K562 (cell line): ENCODE measurements at regions not wholly inside any gene's neighbourhood (a gene's known extent, or its start where the extent isn't known, plus 50 kb on each side); places are given as distances from the start of the nearest gene placed in this dataset.

Experiments used
- ATAC-seq: fragments of 200-7000 bp; cut with Tn5 transposase; 3 replicates; pipeline ENCODE4 v1.9.1; 2020; ENCODE audit warnings: moderate library complexity
- BruUV-seq: library from RNA; stranded (reverse); fragments of 400-500 nt; replicated peaks from 2 replicates; lab custom pipeline; 2021; lab: Mats Ljungman, UMichigan
- CTCF ChIA-PET: fragments of 300-600 bp; formaldehyde crosslinking; extraction: SDS; loops from one replicate; lab custom pipeline; 2021; ENCODE audit warnings: low intra/inter-chr PET ratio; lab: Yijun Ruan, JAX
- POLR2A ChIA-PET: fragments of 300-600, 350-650 bp; sonication (Branson Sonifier 250); formaldehyde crosslinking; extraction: SDS; loops from one replicate; lab custom pipeline; 2021; ENCODE audit warnings: antibody characterized with exemption, inconsistent platforms; lab: Yijun Ruan, JAX
- DNase-seq, 4 experiments: peaks; one replicate each; pipeline versions ENCODE4 v3.0.0 to v3.0.0-alpha.2; 2011 to 2018; ENCODE audit warnings: low spot score in 3 of 4, mixed read lengths in 3 of 4; ENCODE audit errors: extremely low read depth in 1 of 4
- FAIRE-seq: peaks from 2 replicates; lab custom pipeline; 2011; peaks lifted over from hg19 to GRCh38; lab: Jason Lieb, UNC
- H2AFZ ChIP-seq: 2 replicates; pipeline ENCODE4 v1.6.0; 2011; ENCODE audit warnings: low read depth, low read length, control low read depth, inconsistent platforms
- H3K27ac ChIP-seq: fragments of 200-600 bp; 3 replicates; pipeline ENCODE4 v1.8.0; 2011; ENCODE audit warnings: low read depth, mild to moderate bottlenecking, control low read depth, inconsistent platforms, low read length, moderate library complexity, mixed read lengths; ENCODE audit errors: extremely low read depth
- H3K27me3 ChIP-seq, 2 experiments: fragments of 300-600 bp in 1 of 2; 2 replicates in 1 of 2; 3 replicates in 1 of 2; pipeline versions ENCODE4 v1.6.0 to v1.8.0; 2011; ENCODE audit warnings: inconsistent platforms in 2 of 2, low read length in 2 of 2, mild to moderate bottlenecking in 1 of 2, mixed read lengths in 1 of 2, moderate library complexity in 1 of 2; ENCODE audit not compliant: control insufficient read depth in 2 of 2, insufficient read depth in 2 of 2
- H3K36me3 ChIP-seq: fragments of 300-600 bp; 3 replicates; pipeline ENCODE4 v1.8.0; 2011; ENCODE audit warnings: mild to moderate bottlenecking, low read length, inconsistent platforms; ENCODE audit not compliant: control insufficient read depth, insufficient read depth
- H3K4me1 ChIP-seq, 2 experiments: fragments of 200-600 bp in 1 of 2; replicated peaks in 1 of 2; 2 replicates in 1 of 2; 3 replicates in 1 of 2; pipeline versions ENCODE4 v1.5.1 to v1.8.0; 2011; ENCODE audit warnings: inconsistent platforms in 2 of 2, low read length in 2 of 2, mild to moderate bottlenecking in 1 of 2, mixed read lengths in 1 of 2, moderate library complexity in 1 of 2; ENCODE audit not compliant: control insufficient read depth in 2 of 2, insufficient read depth in 2 of 2
- H3K4me2 ChIP-seq: 2 replicates; pipeline ENCODE4 v1.6.1; 2011; ENCODE audit warnings: low read length, control low read depth, inconsistent platforms, mixed read lengths; ENCODE audit not compliant: insufficient read depth
- H3K4me3 ChIP-seq: fragments of 200-600 bp; sonication (generic), shearing (Covaris generic); 2 replicates; pipeline ENCODE4 v1.5.1; 2016; ENCODE audit warnings: control low read depth, inconsistent platforms
- H3K79me2 ChIP-seq: fragments of 200-600 bp; 3 replicates; pipeline ENCODE4 v1.8.0; 2011; ENCODE audit warnings: low read length, inconsistent platforms; ENCODE audit not compliant: control insufficient read depth, insufficient read depth
- H3K9ac ChIP-seq, 2 experiments: 2 replicates each; pipeline versions ENCODE4 v1.6.0 to v1.6.1; 2011; ENCODE audit warnings: low read depth in 2 of 2, low read length in 2 of 2, control low read depth in 1 of 2, inconsistent platforms in 1 of 2, mild to moderate bottlenecking in 1 of 2, mixed read lengths in 1 of 2; ENCODE audit not compliant: insufficient read depth in 1 of 2
- H3K9me1 ChIP-seq: one replicate; pipeline ENCODE4 v1.6.0; 2011; ENCODE audit warnings: inconsistent platforms, mild to moderate bottlenecking, low read length, moderate library complexity; ENCODE audit not compliant: control insufficient read depth, insufficient read depth
- H3K9me3 ChIP-seq: replicated peaks from 2 replicates; pipeline ENCODE4 v1.5.1; 2011; ENCODE audit warnings: low read depth, low read length, inconsistent platforms; ENCODE audit not compliant: control insufficient read depth, insufficient read depth
- H4K20me1 ChIP-seq: replicated peaks from 2 replicates; pipeline ENCODE4 v1.6.1; 2011; ENCODE audit warnings: low read length, inconsistent platforms, mixed read lengths; ENCODE audit not compliant: control insufficient read depth, insufficient read depth
- ARID3A ChIP-seq: IDR thresholded peaks from 2 replicates; pipeline ENCODE4 v1.6.1; 2012; ENCODE audit warnings: low read depth, low read length, improper control_type of control experiment, borderline replicate concordance
- CBX1 ChIP-seq: sonication (generic); IDR thresholded peaks from 2 replicates; pipeline ENCODE4 v1.6.1; 2016; ENCODE audit warnings: antibody characterized with exemption, low read depth, mild to moderate bottlenecking
- EP400 ChIP-seq: fragments of 450-650 bp; IDR thresholded peaks from 2 replicates; pipeline ENCODE4 v1.6.1; 2017; ENCODE audit warnings: antibody characterized with exemption, mild to moderate bottlenecking, moderate library complexity
- HDGF ChIP-seq: fragments of 450-650 bp; IDR thresholded peaks from 2 replicates; pipeline ENCODE4 v1.6.1; 2016
- HSF4 ChIP-seq: fragments of 250-450 bp; sonication (Bioruptor Pico); IDR thresholded peaks from 2 replicates; pipeline ENCODE4 v2.1.2; 2022; ENCODE audit warnings: mild to moderate bottlenecking, moderate library complexity, borderline replicate concordance
- JUND ChIP-seq, 2 experiments: IDR thresholded peaks; 2 replicates in 1 of 2; 3 replicates in 1 of 2; pipeline ENCODE4 v1.6.1; 2011; ENCODE audit warnings: borderline replicate concordance in 2 of 2, low read depth in 2 of 2, low read length in 2 of 2, improper control_type of control experiment in 1 of 2, missing biosample characterization in 1 of 2, missing genetic modification characterization in 1 of 2, missing genetic modification reagents in 1 of 2
- KLF6 ChIP-seq: fragments of 250-450 bp; sonication (Bioruptor Pico); IDR thresholded peaks from 2 replicates; pipeline ENCODE4 v1.4.0; 2020; ENCODE audit warnings: mild to moderate bottlenecking, moderate library complexity, borderline replicate concordance
- NFE2 ChIP-seq: IDR thresholded peaks from 2 replicates; pipeline ENCODE4 v1.6.1; 2014; ENCODE audit warnings: antibody characterized with exemption, low read depth
- RFX1 ChIP-seq: fragments of 450-650 bp; IDR thresholded peaks from 2 replicates; pipeline ENCODE4 v1.6.1; 2016; ENCODE audit warnings: mild to moderate bottlenecking, moderate library complexity
- SMARCC2 ChIP-seq: fragments of 450-650 bp; IDR thresholded peaks from 2 replicates; pipeline ENCODE4 v1.6.1; 2017; ENCODE audit warnings: antibody characterized with exemption, moderate library complexity, mild to moderate bottlenecking, low read depth
- STAT5B ChIP-seq: fragments of 250-450 bp; sonication (Bioruptor Pico); IDR thresholded peaks from 2 replicates; pipeline ENCODE4 v1.8.0; 2021; ENCODE audit warnings: mild to moderate bottlenecking, inconsistent platforms
- TOE1 ChIP-seq, 2 experiments: fragments of 450-650 bp in 1 of 2; sonication (generic) in 1 of 2; formaldehyde crosslinking in 1 of 2; IDR thresholded peaks; 2 replicates each; pipeline versions ENCODE4 v1.7.1 to v1.8.0; 2016 to 2022; ENCODE audit warnings: borderline replicate concordance in 2 of 2, mild to moderate bottlenecking in 2 of 2, antibody characterized with exemption in 1 of 2, inconsistent platforms in 1 of 2, low read depth in 1 of 2, missing genetic modification reagents in 1 of 2, moderate library complexity in 1 of 2
- WHSC1 ChIP-seq: IDR thresholded peaks from one replicate; pipeline ENCODE4 v1.6.1; 2012; ENCODE audit warnings: low read length, control low read depth, inconsistent platforms
- WGBS: fragments of 100-300 bp; shearing (Covaris generic); methylation state at CpG from one replicate; pipeline ENCODE4 v1.1.6; 2016; ENCODE audit warnings: low coverage, mixed read lengths; ENCODE audit not compliant: insufficient coverage; ENCODE audit errors: missing lambda C conversion rate; 5-methylcytosine and 5-hydroxymethylcytosine counted together
- in situ Hi-C: fragments of 300-500 bp; cut with MboI; formaldehyde crosslinking; loops from 4 replicates; pipeline ENCODE4 v1.15.0; 2018; ENCODE audit warnings: inconsistent platforms, mixed read lengths
- intact Hi-C: fragments of 100-400 bp; cut with micrococcal nuclease; formaldehyde crosslinking; loops from 2 replicates; pipeline ENCODE4 v1.14.2; 2022
- TF ChIP-seq, protein P1 (sequence below): sonication (generic); formaldehyde crosslinking; IDR thresholded peaks from 2 replicates; pipeline ENCODE4 v1.8.0; 2023; ENCODE audit warnings: mild to moderate bottlenecking, missing genetic modification reagents

GRCh38 chr14:99039331-99040041, 232.5 kb downstream of the BCL11B start (continued):
- TF ChIP-seq CBX1, result no peak
- no peak for TF ChIP-seq ARID3A
- TF ChIP-seq TOE1 (IDR thresholded peaks at IDR 0.05; ENCODE audit: borderline replicate concordance), result no peak
- no peak for TF ChIP-seq TOE1 (CRISPR knock-in tag; IDR thresholded peaks at IDR 0.05; ENCODE audit: borderline replicate concordance, low read depth)
- no peak for TF ChIP-seq STAT5B (CRISPR knock-in tag)
- TF ChIP-seq WHSC1, result no peak
- no peak for TF ChIP-seq RFX1

- Histone ChIP-seq H3K4me1 (no peaks in the 10 kb centered on the region), H3K4me2 (no peak overlapping the region), H3K27ac (no peak overlapping the region), H3K79me2 (no peaks in the 10 kb centered on the region), H3K4me3 (no peak overlapping the region), H4K20me1 (no peaks in the 10 kb centered on the region), H3K36me3 (no peaks in the 10 kb centered on the region), H2AFZ (no peak overlapping the region), H3K9me3 (no peaks in the 10 kb centered on the region), H3K9ac (no peak overlapping the region), H3K9me1 (no peaks in the 10 kb centered on the region), H3K27me3 (no peaks in the 10 kb centered on the region; a peak in 1 of 5 replicates)
- intact Hi-C loops, result no loop called here
- 3% methylated on average over 13 of the region's 18 CpGs for WGBS
- POLR2A ChIA-PET, result interaction anchor here (0.6 to 1.5 kb wide), 2 partner anchors 10 to 11 kb away, joined by 3 read pairs; no protein-coding TSS in a partner anchor
- BruUV-seq, result no TSS peak
- FAIRE-seq, result no peak
- no peak for ATAC-seq
- in situ Hi-C loops, result no loop called here
- no peak for DNase-seq
- no peak for TF ChIP-seq SMARCC2
- TF ChIP-seq KLF6 (CRISPR knock-in tag), result no peak
- no peak for TF ChIP-seq HDGF
- no peak for TF ChIP-seq HSF4
- TF ChIP-seq JUND (IDR thresholded peaks at IDR 0.05; ENCODE audit: borderline replicate concordance, low read depth, low read length), result no peak
- TF ChIP-seq JUND (tag; IDR thresholded peaks at IDR 0.05; ENCODE audit: borderline replicate concordance, low read depth, low read length), result no peak
- TF ChIP-seq NFE2, result no peak
- no peak for TF ChIP-seq EP400
- TF ChIP-seq, protein P1, sequence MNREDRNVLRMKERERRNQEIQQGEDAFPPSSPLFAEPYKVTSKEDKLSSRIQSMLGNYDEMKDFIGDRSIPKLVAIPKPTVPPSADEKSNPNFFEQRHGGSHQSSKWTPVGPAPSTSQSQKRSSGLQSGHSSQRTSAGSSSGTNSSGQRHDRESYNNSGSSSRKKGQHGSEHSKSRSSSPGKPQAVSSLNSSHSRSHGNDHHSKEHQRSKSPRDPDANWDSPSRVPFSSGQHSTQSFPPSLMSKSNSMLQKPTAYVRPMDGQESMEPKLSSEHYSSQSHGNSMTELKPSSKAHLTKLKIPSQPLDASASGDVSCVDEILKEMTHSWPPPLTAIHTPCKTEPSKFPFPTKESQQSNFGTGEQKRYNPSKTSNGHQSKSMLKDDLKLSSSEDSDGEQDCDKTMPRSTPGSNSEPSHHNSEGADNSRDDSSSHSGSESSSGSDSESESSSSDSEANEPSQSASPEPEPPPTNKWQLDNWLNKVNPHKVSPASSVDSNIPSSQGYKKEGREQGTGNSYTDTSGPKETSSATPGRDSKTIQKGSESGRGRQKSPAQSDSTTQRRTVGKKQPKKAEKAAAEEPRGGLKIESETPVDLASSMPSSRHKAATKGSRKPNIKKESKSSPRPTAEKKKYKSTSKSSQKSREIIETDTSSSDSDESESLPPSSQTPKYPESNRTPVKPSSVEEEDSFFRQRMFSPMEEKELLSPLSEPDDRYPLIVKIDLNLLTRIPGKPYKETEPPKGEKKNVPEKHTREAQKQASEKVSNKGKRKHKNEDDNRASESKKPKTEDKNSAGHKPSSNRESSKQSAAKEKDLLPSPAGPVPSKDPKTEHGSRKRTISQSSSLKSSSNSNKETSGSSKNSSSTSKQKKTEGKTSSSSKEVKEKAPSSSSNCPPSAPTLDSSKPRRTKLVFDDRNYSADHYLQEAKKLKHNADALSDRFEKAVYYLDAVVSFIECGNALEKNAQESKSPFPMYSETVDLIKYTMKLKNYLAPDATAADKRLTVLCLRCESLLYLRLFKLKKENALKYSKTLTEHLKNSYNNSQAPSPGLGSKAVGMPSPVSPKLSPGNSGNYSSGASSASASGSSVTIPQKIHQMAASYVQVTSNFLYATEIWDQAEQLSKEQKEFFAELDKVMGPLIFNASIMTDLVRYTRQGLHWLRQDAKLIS (CRISPR knock-in tag), result no peak
- CTCF ChIA-PET, result no interaction called here
These were observed 231.9 kb downstream of the BCL11B start for GRCh38 chr14:99040052-99040451.
